ENCODE measurements at regions not wholly inside any gene's neighbourhood (a gene's known extent, or its start where the extent isn't known, plus 50 kb on each side); places are given as distances from the start of the nearest gene placed in this dataset.

- no TSS peak for BruUV-seq (replicated peaks)
- Histone ChIP-seq H3K27ac (no peak overlapping the region), H3K4me2 (no peak overlapping the region), H3K27me3 (ENCODE audit: insufficient read depth, low read depth) (no peaks in the 10 kb centered on the region), H3K36me3 (ENCODE audit: low read depth) (no peaks in the 10 kb centered on the region), H3K9me2 (ENCODE audit: insufficient read depth) (no peaks in the 10 kb centered on the region), H3F3A (ENCODE audit: insufficient read depth, low read depth) (no peaks in the 10 kb centered on the region), H3K9me3 (ENCODE audit: insufficient read depth, low read depth) (no peaks in the 10 kb centered on the region), H3K79me2 (ENCODE audit: low read depth) (no peaks in the 10 kb centered on the region), H4K20me1 (ENCODE audit: insufficient read depth) (no peaks in the 10 kb centered on the region), H3K4me3 (no peak overlapping the region), H3K4me1 (replicated peaks; ENCODE audit: insufficient read depth) (no peaks in the 10 kb centered on the region), H2AFZ (no peak overlapping the region)
- TF ChIP-seq CTCF (conservative IDR thresholded peaks at IDR 0.05), result no peak
- no peak for TF ChIP-seq EZH2 (IDR thresholded peaks at IDR 0.05; ENCODE audit: low read depth)
- no peak for DNase-seq
- POLR2A ChIA-PET (ENCODE audit: unreplicated experiment), result no interaction called here
- intact Hi-C loops (cut with micrococcal nuclease; ENCODE audit: unreplicated experiment), result no loop called here
- CTCF ChIA-PET, result no interaction called here
These were observed 382.2 kb downstream of the FLRT2 start for GRCh38 chr14:85912141-85912540.

GRCh38 chr14:85911044-85911443 lies 381.1 kb downstream of the FLRT2 start:
- Histone ChIP-seq H3F3A (ENCODE audit: insufficient read depth, low read depth) (no peaks in the 10 kb centered on the region), H2AFZ (no peak overlapping the region), H3K79me2 (ENCODE audit: low read depth) (no peaks in the 10 kb centered on the region), H3K36me3 (ENCODE audit: low read depth) (no peaks in the 10 kb centered on the region), H4K20me1 (ENCODE audit: insufficient read depth) (no peaks in the 10 kb centered on the region), H3K27me3 (ENCODE audit: insufficient read depth, low read depth) (no peaks in the 10 kb centered on the region), H3K4me1 (replicated peaks; ENCODE audit: insufficient read depth) (no peaks in the 10 kb centered on the region), H3K27ac (no peak overlapping the region), H3K9me3 (ENCODE audit: insufficient read depth, low read depth) (no peaks in the 10 kb centered on the region), H3K9me2 (ENCODE audit: insufficient read depth) (no peaks in the 10 kb centered on the region), H3K4me3 (no peak overlapping the region), H3K4me2 (no peak overlapping the region)
- intact Hi-C loops (cut with micrococcal nuclease; ENCODE audit: unreplicated experiment), result no loop called here
- DNase-seq, result no peak
- TF ChIP-seq CTCF (conservative IDR thresholded peaks at IDR 0.05) (no peak), EZH2 (IDR thresholded peaks at IDR 0.05; ENCODE audit: low read depth) (no peak)
- CTCF ChIA-PET, result no interaction called here
- POLR2A ChIA-PET (ENCODE audit: unreplicated experiment), result no interaction called here
- no TSS peak for BruUV-seq (replicated peaks)

GRCh38 chr14:85909581-85909980 lies 379.6 kb downstream of the FLRT2 start:
- no peak overlapping the region for H3K27ac ChIP-seq
- H4K20me1 ChIP-seq (ENCODE audit: insufficient read depth), result no peaks in the 10 kb centered on the region
- no TSS peak for BruUV-seq (replicated peaks)
- no peak overlapping the region for H3K4me2 ChIP-seq
- H3K9me2 ChIP-seq (ENCODE audit: insufficient read depth), result no peaks in the 10 kb centered on the region
- H3K79me2 ChIP-seq (ENCODE audit: low read depth), result no peaks in the 10 kb centered on the region
- ChIA-PET CTCF (no interaction called here), POLR2A (ENCODE audit: unreplicated experiment) (no interaction called here)
- H2AFZ ChIP-seq, result no peak overlapping the region
- TF ChIP-seq CTCF (conservative IDR thresholded peaks at IDR 0.05), result no peak
- no peak for TF ChIP-seq EZH2 (IDR thresholded peaks at IDR 0.05; ENCODE audit: low read depth)
- H3K9me3 ChIP-seq (ENCODE audit: insufficient read depth, low read depth), result no peaks in the 10 kb centered on the region
- no peak for DNase-seq
- H3K4me1 ChIP-seq (replicated peaks; ENCODE audit: insufficient read depth), result no peaks in the 10 kb centered on the region
- H3K27me3 ChIP-seq (ENCODE audit: insufficient read depth, low read depth), result no peaks in the 10 kb centered on the region
- intact Hi-C loops (cut with micrococcal nuclease; ENCODE audit: unreplicated experiment), result no loop called here
- no peak overlapping the region for H3K4me3 ChIP-seq
- H3F3A ChIP-seq (ENCODE audit: insufficient read depth, low read depth), result no peaks in the 10 kb centered on the region
- no peaks in the 10 kb centered on the region for H3K36me3 ChIP-seq (ENCODE audit: low read depth)

All from PC-9 (cell line).